ENCODE measurements at regions not wholly inside any gene's neighbourhood (a gene's known extent, or its start where the extent isn't known, plus 50 kb on each side); places are given as distances from the start of the nearest gene placed in this dataset.

GRCh38 chr17:31704483-31704882, 154.6 kb downstream of the COPRS start:
- DNase-seq (ENCODE audit: low read depth), result no peak

DNA sequence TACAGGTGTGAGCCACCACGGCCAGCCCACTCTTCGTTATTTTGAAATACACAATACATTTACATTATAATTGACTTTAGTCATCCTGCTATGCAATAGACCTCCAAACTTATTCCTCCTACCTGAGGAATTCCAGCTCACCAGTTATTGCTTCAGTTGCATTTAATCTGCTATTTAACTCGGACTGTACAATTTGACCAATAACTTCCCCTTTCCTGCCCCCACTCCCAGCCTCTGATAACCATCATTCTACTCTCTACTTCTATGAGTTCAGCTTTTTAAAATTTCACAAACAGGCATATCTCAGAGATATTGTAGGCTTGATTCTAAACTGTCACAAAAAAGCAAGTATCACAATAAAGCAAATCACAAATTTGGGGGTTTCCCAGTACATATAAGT, 157.0 kb downstream of the COPRS start:
- no peak for DNase-seq (ENCODE audit: low read depth)

- no peak for DNase-seq (ENCODE audit: low read depth)
These were observed 158.1 kb downstream of the COPRS start for GRCh38 chr17:31700973-31701372.

GRCh38 chr17:31699886-31700285, 159.2 kb downstream of the COPRS start:
- DNase-seq (ENCODE audit: low read depth), result no peak

GRCh38 chr17:31699281-31699680, 159.8 kb downstream of the COPRS start:
- no peak for DNase-seq (ENCODE audit: low read depth)

- DNase-seq (ENCODE audit: low read depth), result no peak
These were observed 160.3 kb downstream of the COPRS start for GRCh38 chr17:31698751-31699150.

- DNase-seq (ENCODE audit: low read depth), result no peak
These were observed 161.2 kb downstream of the COPRS start for GRCh38 chr17:31697838-31698237.

DNA sequence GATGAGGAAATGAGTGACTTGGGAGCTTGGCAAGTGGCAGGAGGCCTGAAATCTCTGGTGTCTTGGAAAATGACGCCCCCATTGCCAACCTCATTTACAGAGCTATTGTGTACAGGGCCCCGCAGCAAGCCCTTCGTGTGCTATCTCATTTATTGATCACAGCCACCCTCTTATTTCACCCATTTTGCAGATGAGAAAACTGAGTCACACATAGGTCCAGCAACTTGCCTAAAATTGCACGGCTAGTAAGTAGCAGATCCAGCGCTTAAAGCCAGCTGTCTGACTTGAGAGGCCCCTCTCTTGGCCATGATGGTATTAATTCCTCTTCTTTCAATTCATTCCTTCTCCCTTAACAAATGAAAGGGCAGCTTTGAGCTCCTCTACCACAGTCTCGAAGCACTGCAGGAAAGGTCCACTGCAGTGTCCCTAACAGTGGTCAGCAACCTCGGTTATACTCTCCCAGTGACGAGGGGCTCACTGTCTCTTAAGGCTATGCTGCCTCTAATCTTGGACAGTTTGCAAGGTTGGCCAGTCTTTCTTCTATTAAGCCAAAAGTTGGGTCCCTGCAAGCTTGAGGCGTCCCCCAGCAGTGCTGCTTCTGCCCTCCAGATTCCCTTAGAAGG, 162.2 kb downstream of the COPRS start:
- no peak for DNase-seq (ENCODE audit: low read depth)

DNA sequence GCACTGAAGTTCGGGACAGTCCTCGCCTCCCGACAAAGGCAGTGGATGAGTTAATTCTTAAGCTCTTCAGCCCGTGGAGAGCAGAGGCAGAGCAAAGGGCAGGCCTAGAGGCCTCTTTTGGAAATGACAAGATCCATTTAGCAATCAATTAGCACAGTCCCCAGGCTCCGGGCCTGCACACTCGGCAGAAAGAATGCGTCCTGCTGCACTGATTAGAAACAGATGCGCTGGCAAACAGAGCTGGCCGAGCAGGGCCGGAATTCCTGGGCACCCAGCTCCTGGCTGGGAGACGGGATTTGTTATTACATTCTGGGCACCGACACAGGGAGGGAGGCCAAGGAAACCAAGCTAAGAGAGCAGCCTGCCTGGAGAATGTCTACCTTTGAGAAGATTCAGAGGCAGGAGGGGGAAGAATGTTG, 162.9 kb downstream of the COPRS start:
- DNase-seq (ENCODE audit: low read depth), result no peak

- no peak for DNase-seq (ENCODE audit: low read depth)
These were observed 163.5 kb downstream of the COPRS start for GRCh38 chr17:31695456-31696090.

DNA sequence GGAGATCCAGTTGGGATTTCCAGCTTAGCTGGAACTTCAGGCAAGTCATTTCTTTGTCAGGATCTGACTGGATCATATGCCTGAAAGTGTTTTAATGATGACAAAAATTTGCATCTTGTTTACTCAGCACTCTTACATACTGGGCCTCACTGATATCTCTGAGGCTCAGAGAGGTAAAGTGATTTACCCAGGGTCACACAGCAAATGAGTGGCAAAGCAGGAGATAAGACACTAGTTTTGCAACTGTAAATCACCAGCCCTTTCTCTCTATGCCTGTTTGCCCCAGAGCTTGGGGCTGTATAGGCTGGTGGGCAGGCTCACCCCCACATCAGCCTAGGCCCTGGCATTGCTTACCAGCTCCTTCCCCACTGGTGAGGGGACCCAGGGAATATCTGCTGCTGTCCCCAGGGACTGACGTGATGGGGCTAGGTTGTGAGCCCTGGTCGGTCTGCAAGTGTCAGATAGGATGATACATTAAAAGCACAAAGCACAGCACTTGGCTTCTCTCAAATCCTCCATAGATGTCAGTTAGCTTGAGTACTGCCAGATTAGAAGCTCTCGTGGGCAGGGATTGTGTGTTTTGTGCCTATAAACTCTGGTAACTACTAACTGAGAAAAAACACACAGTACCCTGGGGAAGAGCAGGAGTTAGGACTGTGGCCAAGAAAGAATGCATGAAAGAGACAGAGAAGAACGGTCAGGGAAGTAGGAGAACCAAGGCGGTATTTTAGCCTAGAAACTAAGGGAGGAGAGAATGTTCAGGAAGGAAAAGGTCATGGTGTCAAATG, 165.4 kb downstream of the COPRS start:
- DNase-seq (ENCODE audit: low read depth), result no peak

DNA sequence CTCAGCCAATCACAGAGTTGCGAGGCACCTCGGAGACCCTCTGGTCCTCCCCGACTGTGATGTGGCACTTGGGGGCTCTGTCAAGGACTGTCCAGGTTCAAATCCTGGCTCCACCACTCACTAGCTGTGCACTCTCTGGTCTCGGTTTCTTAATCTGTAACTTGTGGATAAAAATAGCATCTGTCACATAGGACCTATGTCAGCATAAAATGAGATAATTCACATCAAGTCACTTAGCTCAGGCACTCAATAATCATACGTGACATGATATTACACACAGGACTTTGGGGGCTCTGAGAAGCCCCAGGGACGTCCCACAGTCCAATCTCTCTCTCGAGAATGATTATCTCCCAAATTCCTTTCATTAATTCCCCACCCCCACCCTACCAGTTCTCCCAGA, 166.4 kb downstream of the COPRS start:
- DNase-seq (ENCODE audit: low read depth), result no peak

DNA sequence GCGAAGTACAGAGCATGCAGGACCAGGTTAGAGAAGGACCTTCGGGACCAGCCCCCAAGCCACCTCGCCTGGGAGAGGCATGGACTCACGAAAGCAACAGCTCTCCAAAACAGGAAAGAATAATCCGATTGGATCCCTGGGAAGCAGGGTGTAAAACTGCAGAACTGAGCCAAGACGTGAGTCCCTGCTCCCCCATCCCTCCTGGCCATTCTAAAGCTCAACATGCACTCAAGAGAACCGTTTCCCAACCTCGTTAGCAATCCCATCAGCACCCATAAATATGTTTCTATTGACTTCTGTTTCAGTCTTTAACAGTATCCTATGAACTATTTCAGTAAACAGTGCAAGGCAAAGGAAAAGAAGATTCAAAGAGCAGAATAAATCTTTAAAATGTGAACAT, 167.0 kb downstream of the COPRS start:
- DNase-seq (ENCODE audit: low read depth), result no peak

DNA sequence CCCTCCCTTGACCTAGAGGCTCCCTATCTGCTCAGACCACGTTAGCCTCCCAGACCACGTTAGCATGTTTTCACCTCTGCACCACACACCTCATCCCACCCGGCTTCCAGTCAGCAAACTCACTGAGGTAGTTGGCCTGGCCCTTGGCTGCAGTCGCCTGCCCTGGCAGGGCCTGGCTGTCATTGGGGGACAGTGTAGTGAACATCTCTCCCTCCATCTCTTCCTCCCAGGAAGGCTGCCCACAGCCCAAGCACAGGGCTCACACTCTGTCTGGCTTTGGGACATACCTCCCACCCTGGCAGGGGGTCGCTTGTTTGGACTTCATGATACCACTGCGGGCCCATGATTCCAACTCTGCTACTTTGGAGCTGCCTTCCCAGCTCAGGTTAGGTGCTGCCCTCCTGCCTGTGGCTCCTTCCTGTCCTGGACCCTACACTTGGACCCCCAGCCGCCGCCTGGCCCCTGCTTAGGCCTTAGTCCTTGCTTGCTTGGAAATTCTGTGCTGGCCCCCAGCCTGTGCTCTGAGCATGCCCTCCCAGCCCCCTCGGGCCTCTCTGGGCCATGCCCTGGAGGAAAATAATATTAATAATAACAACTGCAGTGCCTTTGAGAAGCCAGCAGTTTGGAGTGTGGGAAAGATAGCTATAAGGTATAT, 167.7 kb downstream of the COPRS start:
- no peak for DNase-seq (ENCODE audit: low read depth)

- no peak for DNase-seq (ENCODE audit: low read depth)
These were observed 168.9 kb downstream of the COPRS start for GRCh38 chr17:31690151-31690551.

DNA sequence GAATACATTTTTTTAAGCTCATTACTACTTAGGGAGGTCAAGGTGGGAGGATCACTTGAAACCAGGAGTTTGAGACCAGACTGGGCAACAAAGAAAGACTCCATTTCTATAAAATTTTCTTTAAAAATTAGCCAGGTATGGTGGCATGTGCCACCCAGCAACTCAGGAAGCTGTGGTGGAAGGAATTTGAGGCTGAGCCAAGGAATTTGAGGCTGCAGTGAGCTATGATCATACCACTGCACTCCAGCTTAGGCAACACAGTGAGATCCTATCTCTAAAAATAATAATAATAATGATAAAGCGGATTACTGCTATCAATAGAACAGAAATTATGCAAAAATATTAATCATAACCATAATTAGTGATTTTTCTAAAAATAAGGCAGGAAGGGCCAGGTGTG, 170.3 kb downstream of the COPRS start:
- no peak for DNase-seq (ENCODE audit: low read depth)

- no peak for DNase-seq (ENCODE audit: low read depth)
These were observed 171.4 kb downstream of the COPRS start for GRCh38 chr17:31687505-31688126.

DNA sequence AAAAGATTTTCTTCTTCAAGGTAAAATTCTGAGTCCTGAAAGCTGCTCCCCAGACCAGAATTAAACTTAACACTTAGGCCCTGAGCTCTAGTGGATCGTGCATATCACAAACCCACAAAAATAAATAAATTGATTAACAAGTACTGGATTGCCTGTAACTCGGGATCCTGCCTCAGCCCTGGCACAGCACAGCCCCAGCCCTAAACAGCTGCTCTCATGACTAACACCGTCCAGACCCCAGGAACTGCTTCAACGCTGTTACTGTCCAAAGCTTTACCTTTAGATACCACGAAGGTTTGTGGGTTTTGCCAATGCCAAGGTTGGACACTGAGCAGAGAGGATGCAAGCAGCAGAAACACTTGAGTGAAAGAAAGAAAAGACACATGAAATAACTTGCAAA, 172.5 kb downstream of the COPRS start:
- no peak for DNase-seq (ENCODE audit: low read depth)

DNA sequence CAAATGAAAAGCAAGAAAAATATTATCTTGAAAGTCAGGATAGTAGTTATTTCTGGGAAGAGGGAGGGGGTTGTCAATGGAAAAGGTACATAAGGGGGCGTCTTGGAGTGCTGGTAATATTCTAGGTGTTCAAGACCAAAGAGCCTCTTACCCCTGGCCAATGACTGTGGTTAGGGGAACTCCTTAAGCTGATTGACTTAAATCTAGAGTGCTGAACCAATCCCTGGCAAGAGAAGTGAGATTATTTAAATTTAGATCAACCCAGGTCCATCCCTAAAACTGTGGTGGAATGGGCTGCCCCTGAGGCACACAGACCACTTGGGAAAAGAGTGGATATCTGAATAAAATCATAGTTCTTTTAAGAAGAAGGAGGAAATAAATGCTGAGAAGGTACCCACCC, 174.1 kb downstream of the COPRS start:
- no peak for DNase-seq (ENCODE audit: low read depth)

GRCh38 chr17:31680126-31680525, 178.9 kb downstream of the COPRS start:
- no peak for DNase-seq (ENCODE audit: low read depth)

DNA sequence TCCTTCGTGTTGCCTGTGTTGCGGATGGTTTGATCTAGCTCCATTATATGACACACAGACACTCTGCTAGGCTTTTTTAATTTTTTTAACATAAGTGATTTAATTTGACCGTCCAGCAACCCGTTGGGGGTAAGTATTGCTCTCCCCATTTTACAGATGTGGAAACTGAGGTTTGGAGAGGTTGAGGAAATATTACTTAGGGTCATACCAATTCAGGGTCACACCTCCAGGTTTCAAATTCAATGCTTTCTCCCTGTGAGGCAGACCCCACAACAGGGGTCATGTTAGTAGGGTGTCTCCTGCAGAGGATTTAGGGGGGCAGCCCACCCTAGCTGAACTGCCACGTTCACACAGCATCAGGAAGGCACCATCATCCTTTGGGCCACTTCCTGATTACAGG, 179.4 kb downstream of the COPRS start:
- DNase-seq (ENCODE audit: low read depth), result no peak

GRCh38 chr17:31678431-31678830, 180.6 kb downstream of the COPRS start:
- no peak for DNase-seq (ENCODE audit: low read depth)

All from stimulated activated CD8-positive, alpha-beta memory T cell treated with anti-CD3 and anti-CD28 coated beads, Interleukin-12 subunit alpha, Interleukin-12 subunit beta, amount 100 ng/mL, for 4 hours (primary cell).